ENCODE measurements at regions not wholly inside any gene's neighbourhood (a gene's known extent, or its start where the extent isn't known, plus 50 kb on each side); places are given as distances from the start of the nearest gene placed in this dataset.

GRCh38 chr18:29962579-29962978, 1080.0 kb downstream of the DSC3 start:
- H3K36me3 ChIP-seq, result no peaks in the 10 kb centered on the region
- no peak for ATAC-seq

DNA sequence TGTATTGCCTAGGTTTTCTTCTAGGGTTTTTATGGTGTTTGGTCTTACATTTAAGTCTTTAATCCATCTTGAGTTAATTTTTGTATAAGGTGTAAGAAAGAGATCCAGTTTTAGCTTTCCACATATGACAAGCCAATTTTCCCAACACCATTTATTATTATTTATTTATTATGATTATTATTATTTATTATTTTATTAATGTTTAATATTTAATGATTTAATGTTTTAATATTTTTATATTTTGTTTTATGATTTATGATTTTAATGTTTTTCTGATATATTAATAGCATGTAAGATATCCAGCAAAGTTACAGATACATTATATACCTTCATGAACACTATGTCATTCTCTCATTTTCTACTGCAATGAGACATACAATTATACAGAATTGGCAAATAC, 1082.0 kb downstream of the DSC3 start:
- no peak for DNase-seq
- no peak for ATAC-seq
- Histone ChIP-seq H3K9me3 (no peaks in the 10 kb centered on the region), H3K27me3 (no peaks in the 10 kb centered on the region), H3K27ac (no peak overlapping the region), H3K4me3 (no peak overlapping the region), H3K4me1 (no peaks in the 10 kb centered on the region), H3K36me3 (no peaks in the 10 kb centered on the region)
- intact Hi-C loops (cut with DNase I), result no loop called here
- TF ChIP-seq, protein P1, sequence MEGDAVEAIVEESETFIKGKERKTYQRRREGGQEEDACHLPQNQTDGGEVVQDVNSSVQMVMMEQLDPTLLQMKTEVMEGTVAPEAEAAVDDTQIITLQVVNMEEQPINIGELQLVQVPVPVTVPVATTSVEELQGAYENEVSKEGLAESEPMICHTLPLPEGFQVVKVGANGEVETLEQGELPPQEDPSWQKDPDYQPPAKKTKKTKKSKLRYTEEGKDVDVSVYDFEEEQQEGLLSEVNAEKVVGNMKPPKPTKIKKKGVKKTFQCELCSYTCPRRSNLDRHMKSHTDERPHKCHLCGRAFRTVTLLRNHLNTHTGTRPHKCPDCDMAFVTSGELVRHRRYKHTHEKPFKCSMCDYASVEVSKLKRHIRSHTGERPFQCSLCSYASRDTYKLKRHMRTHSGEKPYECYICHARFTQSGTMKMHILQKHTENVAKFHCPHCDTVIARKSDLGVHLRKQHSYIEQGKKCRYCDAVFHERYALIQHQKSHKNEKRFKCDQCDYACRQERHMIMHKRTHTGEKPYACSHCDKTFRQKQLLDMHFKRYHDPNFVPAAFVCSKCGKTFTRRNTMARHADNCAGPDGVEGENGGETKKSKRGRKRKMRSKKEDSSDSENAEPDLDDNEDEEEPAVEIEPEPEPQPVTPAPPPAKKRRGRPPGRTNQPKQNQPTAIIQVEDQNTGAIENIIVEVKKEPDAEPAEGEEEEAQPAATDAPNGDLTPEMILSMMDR (IDR thresholded peaks at IDR 0.05), result no peak

More at GRCh38 chr18:29962579-29962978, 1080.0 kb downstream of the DSC3 start:
- no peaks in the 10 kb centered on the region for H3K9me3 ChIP-seq
- no peak for DNase-seq
- no peak overlapping the region for H3K4me3 ChIP-seq
- no peak overlapping the region for H3K27ac ChIP-seq
- intact Hi-C loops (cut with DNase I), result no loop called here
- no peaks in the 10 kb centered on the region for H3K4me1 ChIP-seq
- TF ChIP-seq, protein P1 (IDR thresholded peaks at IDR 0.05), result no peak
- no peaks in the 10 kb centered on the region for H3K27me3 ChIP-seq

DNA sequence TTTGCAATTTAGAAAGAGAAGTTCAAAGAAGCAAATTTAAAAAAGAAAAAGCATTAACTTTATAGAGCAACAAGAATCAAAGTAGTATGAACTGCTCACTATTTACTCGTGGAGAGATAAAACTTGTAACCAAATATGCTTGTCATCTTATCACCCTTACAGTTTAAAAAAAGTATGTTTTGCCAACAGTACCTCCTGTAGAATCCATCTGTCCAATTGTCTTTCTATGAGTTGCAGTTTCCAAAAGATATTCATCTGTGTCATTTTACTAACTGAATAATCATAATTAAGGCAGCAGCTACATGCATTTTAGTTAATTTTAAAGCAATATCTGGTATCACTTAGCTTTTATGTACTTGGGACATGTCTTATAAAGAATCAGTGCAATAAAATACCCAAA, 1112.3 kb downstream of the DSC3 start:
- TF ChIP-seq, protein P1 (IDR thresholded peaks at IDR 0.05), result no peak
- intact Hi-C loops (cut with DNase I), result no loop called here
- Histone ChIP-seq H3K4me3 (no peak overlapping the region), H3K4me1 (no peaks in the 10 kb centered on the region), H3K36me3 (no peaks in the 10 kb centered on the region), H3K27ac (no peak overlapping the region), H3K9me3 (no peaks in the 10 kb centered on the region), H3K27me3 (no peaks in the 10 kb centered on the region)
- DNase-seq (no peak), ATAC-seq (no peak)

GRCh38 chr18:29928081-29928480, 1114.5 kb downstream of the DSC3 start:
- H3K4me1 ChIP-seq, result no peaks in the 10 kb centered on the region
- H3K27me3 ChIP-seq, result no peaks in the 10 kb centered on the region
- TF ChIP-seq, protein P1 (IDR thresholded peaks at IDR 0.05), result no peak
- no peaks in the 10 kb centered on the region for H3K36me3 ChIP-seq
- intact Hi-C loops (cut with DNase I), result no loop called here
- H3K27ac ChIP-seq, result no peak overlapping the region
- ATAC-seq, result no peak
- no peaks in the 10 kb centered on the region for H3K9me3 ChIP-seq
- no peak overlapping the region for H3K4me3 ChIP-seq
- DNase-seq, result no peak

- no peak for ATAC-seq
- intact Hi-C loops (cut with DNase I), result no loop called here
- Histone ChIP-seq H3K27me3 (no peaks in the 10 kb centered on the region), H3K9me3 (no peaks in the 10 kb centered on the region), H3K4me1 (no peaks in the 10 kb centered on the region), H3K36me3 (no peaks in the 10 kb centered on the region), H3K4me3 (no peak overlapping the region), H3K27ac (no peak overlapping the region)
- TF ChIP-seq, protein P1 (IDR thresholded peaks at IDR 0.05), result no peak
- no peak for DNase-seq
Measured at GRCh38 chr18:29925566-29925965, 1117.0 kb downstream of the DSC3 start.

- no peaks in the 10 kb centered on the region for H3K4me1 ChIP-seq
- no peak for ATAC-seq
- TF ChIP-seq, protein P1 (IDR thresholded peaks at IDR 0.05), result no peak
Measured at GRCh38 chr18:29912351-29912750, 1130.2 kb downstream of the DSC3 start.

More at GRCh38 chr18:29912351-29912750, 1130.2 kb downstream of the DSC3 start:
- DNase-seq, result no peak
- H3K27ac ChIP-seq, result no peak overlapping the region
- H3K27me3 ChIP-seq, result no peaks in the 10 kb centered on the region
- intact Hi-C loops (cut with DNase I), result no loop called here
- H3K36me3 ChIP-seq, result no peaks in the 10 kb centered on the region
- no peak overlapping the region for H3K4me3 ChIP-seq
- no peaks in the 10 kb centered on the region for H3K9me3 ChIP-seq

Measured in upper lobe of right lung (tissue), 1 donor.